ENCODE measurements at regions not wholly inside any gene's neighbourhood (a gene's known extent, or its start where the extent isn't known, plus 50 kb on each side); places are given as distances from the start of the nearest gene placed in this dataset.

DNA sequence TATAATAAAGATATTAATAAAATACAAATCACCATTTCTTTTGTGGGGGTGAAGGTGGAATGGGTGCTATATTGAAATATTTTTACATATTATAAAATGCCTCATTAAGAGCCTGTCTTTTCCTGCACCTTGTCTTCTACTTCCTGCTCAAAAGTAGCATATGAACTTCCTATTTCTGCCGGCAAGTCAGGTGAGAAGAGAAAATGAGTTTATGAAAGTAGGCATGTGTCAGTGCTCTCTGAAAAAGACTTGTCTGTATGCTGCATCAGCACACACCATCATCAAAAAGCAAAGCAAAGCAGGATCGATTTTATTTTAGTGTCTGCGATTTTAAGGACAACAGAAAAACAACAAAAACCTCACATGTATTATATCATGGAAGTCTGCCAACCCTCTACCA, 114.2 kb downstream of the RAP2A start:
- Histone ChIP-seq H3K9me3 (no peaks in the 10 kb centered on the region), H3K4me3 (no peak overlapping the region), H3K36me3 (no peaks in the 10 kb centered on the region), H3K27ac (no peak overlapping the region), H3K4me1 (ENCODE audit: control insufficient read depth in 1 of 2, low read depth in 2 of 2) (no peaks in the 10 kb centered on the region), H3K27me3 (replicated peaks; ENCODE audit: insufficient read depth) (no peaks in the 10 kb centered on the region)
- TF ChIP-seq, protein P1, sequence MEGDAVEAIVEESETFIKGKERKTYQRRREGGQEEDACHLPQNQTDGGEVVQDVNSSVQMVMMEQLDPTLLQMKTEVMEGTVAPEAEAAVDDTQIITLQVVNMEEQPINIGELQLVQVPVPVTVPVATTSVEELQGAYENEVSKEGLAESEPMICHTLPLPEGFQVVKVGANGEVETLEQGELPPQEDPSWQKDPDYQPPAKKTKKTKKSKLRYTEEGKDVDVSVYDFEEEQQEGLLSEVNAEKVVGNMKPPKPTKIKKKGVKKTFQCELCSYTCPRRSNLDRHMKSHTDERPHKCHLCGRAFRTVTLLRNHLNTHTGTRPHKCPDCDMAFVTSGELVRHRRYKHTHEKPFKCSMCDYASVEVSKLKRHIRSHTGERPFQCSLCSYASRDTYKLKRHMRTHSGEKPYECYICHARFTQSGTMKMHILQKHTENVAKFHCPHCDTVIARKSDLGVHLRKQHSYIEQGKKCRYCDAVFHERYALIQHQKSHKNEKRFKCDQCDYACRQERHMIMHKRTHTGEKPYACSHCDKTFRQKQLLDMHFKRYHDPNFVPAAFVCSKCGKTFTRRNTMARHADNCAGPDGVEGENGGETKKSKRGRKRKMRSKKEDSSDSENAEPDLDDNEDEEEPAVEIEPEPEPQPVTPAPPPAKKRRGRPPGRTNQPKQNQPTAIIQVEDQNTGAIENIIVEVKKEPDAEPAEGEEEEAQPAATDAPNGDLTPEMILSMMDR (IDR thresholded peaks at IDR 0.05), result no peak
- DNase-seq (ENCODE audit: low spot score), result no peak
- ATAC-seq (ENCODE audit: insufficient number of reproducible peaks, low FRiP score, low read depth), result no peak

DNA sequence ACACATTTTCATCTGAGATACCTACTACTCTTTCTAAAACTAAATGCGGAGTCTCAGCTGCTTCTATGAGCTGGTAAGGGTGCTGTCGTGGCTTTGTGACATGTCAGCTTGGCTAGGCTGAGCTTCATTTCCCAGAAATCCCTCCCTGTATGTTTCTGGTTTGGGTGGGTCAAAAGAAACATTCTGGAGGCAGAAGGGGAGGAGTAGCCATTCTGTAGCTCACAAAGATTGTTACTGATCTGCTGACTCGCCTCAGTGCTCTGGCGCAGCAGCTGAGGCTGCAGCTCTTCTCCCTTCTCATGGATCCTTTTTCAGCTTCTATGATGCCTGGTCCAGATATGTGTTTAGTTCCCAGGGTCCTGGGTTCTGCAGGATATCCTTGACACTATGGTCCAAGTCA, 114.7 kb downstream of the RAP2A start:
- Histone ChIP-seq H3K9me3 (no peaks in the 10 kb centered on the region), H3K27ac (no peak overlapping the region), H3K36me3 (no peaks in the 10 kb centered on the region), H3K4me1 (ENCODE audit: control insufficient read depth in 1 of 2, low read depth in 2 of 2) (peaks cover 0 to under 1% of the 10 kb centered on the region in 2 donors), H3K4me3 (no peak overlapping the region), H3K27me3 (replicated peaks; ENCODE audit: insufficient read depth) (no peaks in the 10 kb centered on the region)
- ATAC-seq (ENCODE audit: insufficient number of reproducible peaks, low FRiP score, low read depth), result no peak
- no peak for DNase-seq (ENCODE audit: low spot score)
- TF ChIP-seq, protein P1 (IDR thresholded peaks at IDR 0.05), result no peak

DNA sequence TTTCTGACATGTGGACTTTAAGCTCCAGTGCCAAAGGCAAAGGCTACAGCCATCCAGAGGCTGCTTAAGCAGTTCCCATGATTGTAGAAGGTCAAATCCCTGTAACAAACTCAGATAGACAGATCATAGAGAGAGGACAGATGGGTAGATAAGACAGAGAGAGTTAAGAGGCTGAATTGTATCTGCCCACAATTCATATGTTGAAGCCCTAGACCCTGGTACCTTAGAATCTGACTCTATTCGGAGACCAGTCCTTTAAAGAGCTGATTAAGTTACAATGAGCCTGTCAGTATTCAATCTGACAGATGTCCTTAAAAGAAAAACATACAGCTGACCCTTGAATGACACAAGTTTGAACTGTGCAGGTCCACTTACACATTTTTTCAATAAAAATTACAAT, 115.2 kb downstream of the RAP2A start:
- H3K9me3 ChIP-seq, result no peaks in the 10 kb centered on the region
- H3K27me3 ChIP-seq (replicated peaks; ENCODE audit: insufficient read depth), result no peaks in the 10 kb centered on the region
- TF ChIP-seq, protein P1 (IDR thresholded peaks at IDR 0.05), result no peak
- ATAC-seq (ENCODE audit: insufficient number of reproducible peaks, low FRiP score, low read depth), result no peak
- no peak overlapping the region for H3K27ac ChIP-seq
- peaks cover 0 to 5% of the 10 kb centered on the region in 2 donors for H3K4me1 ChIP-seq (ENCODE audit: control insufficient read depth in 1 of 2, low read depth in 2 of 2)
- H3K36me3 ChIP-seq, result no peaks in the 10 kb centered on the region
- H3K4me3 ChIP-seq, result no peak overlapping the region
- no peak for DNase-seq (ENCODE audit: low spot score)

DNA sequence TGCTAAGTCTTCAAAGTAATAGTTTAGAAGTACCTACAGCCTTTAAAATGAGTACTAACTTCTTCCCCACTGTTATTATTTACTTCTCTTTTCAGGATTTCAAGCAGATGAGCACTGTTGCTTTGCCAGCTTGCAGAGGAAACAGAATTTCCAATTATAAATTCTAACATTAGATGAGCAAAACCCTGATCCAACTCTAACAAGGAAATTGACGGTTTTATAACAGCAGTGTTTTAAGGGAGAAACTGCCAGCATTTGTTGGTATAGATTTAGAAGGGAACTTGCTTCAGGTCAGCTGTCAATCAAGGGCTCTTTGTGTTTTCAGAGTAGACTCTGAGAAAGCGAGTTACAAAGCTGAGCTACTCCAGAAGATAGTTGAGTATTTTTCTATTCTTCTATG, 120.5 kb downstream of the RAP2A start:
- ATAC-seq (ENCODE audit: insufficient number of reproducible peaks, low FRiP score, low read depth), result no peak
- Histone ChIP-seq H3K4me1 (ENCODE audit: control insufficient read depth in 1 of 2, low read depth in 2 of 2) (peaks cover 0 to 10% of the 10 kb centered on the region in 2 donors), H3K4me3 (no peak overlapping the region), H3K9me3 (no peaks in the 10 kb centered on the region), H3K36me3 (no peaks in the 10 kb centered on the region), H3K27ac (no peak overlapping the region), H3K27me3 (replicated peaks; ENCODE audit: insufficient read depth) (no peaks in the 10 kb centered on the region)
- TF ChIP-seq, protein P1 (IDR thresholded peaks at IDR 0.05), result no peak
- no peak for DNase-seq (ENCODE audit: low spot score)

DNA sequence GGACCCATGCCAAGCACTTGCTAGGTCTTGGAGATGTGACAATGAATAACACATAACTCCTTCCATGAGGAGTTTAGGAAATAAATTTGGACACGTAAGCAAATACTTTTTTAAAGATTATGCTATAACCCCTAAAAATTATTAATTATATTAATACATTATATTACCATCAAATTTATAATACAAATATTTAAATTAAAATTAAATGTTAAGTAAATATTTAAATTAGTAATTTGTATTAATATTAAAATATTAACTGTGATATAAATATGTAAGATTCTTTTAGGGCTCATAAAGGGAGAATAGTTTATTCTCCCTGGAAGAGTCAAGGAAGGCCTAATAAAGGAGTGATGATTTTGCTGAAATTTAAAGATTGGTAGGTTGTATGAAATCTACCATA, 121.1 kb downstream of the RAP2A start:
- TF ChIP-seq, protein P1 (IDR thresholded peaks at IDR 0.05), result no peak
- no peaks in the 10 kb centered on the region for H3K36me3 ChIP-seq
- no peak for ATAC-seq (ENCODE audit: insufficient number of reproducible peaks, low FRiP score, low read depth)
- no peaks in the 10 kb centered on the region for H3K9me3 ChIP-seq
- peaks cover 0 to 10% of the 10 kb centered on the region in 2 donors for H3K4me1 ChIP-seq (ENCODE audit: control insufficient read depth in 1 of 2, low read depth in 2 of 2)
- H3K27ac ChIP-seq, result no peak overlapping the region
- DNase-seq (ENCODE audit: low spot score), result no peak
- H3K27me3 ChIP-seq (replicated peaks; ENCODE audit: insufficient read depth), result no peaks in the 10 kb centered on the region
- H3K4me3 ChIP-seq, result no peak overlapping the region

Data from thoracic aorta (tissue), 2 donors.